RKO (cell line): ENCODE measurements at regions not wholly inside any gene's neighbourhood (a gene's known extent, or its start where the extent isn't known, plus 50 kb on each side); places are given as distances from the start of the nearest gene placed in this dataset.
"Not testable (repeated sequence)": the region's sequence is repeated elsewhere in the genome, so short reads cannot be mapped to it uniquely, and the experiment has no call there.

Source experiments
- DNase-seq: peaks from one replicate; pipeline ENCODE4 v3.0.0-alpha.2; 2016; ENCODE audit warnings: low spot score

- no peak for DNase-seq
Observed at GRCh38 chr17:64772845-64773299, 110.8 kb upstream of the SMURF2 start.

DNA sequence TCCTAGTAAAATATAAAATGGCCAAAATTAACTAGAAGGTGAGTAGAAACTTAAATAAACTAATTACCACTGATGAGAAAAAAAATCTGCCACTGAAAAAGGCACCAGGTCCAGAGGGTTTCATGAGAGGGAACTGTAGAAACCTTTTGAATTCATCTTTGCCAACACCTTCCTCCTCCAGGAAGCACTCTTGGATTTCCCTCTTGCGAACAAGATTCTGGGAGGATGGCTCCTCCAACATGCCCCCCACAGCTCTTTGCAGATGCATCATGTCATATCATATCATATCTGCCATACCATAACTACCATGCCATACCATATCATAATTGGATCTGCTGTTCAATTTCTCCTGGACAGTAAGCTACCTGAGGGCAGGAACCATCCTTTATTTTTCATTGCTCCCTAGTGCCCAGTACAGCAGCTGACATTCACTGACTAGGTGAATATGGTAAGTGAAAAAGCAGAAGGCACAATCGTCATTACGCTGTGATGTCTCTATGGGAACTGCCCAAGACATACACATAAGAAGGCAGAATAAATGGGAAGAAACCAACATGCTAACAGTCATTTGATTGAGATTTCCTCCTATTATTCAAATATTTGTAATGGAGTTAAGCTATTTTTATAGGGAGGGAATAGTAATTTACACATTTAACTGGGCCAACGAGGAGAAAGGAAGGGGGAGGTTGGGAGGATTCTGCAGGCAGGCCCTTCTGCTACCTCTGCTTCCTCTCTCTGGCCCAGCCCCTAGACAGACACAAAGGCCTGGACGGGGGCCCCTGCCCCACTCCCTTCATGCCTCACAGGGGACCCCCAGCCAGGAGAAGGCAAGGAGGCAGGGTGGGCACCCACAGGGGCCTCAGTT, 110.1 kb upstream of the SMURF2 start:
- DNase-seq, result peak; percentile 71

GRCh38 chr17:64769712-64770111, 107.6 kb upstream of the SMURF2 start:
- no peak for DNase-seq

- no peak for DNase-seq
Observed at GRCh38 chr17:64767269-64767997, 105.3 kb upstream of the SMURF2 start.

GRCh38 chr17:64765191-64765889, 103.2 kb upstream of the SMURF2 start:
- no peak for DNase-seq

GRCh38 chr17:64750891-64751677, 89.0 kb upstream of the SMURF2 start:
- DNase-seq, result no peak

- no peak for DNase-seq
Observed at GRCh38 chr17:64750478-64750877, 88.4 kb upstream of the SMURF2 start.

DNA sequence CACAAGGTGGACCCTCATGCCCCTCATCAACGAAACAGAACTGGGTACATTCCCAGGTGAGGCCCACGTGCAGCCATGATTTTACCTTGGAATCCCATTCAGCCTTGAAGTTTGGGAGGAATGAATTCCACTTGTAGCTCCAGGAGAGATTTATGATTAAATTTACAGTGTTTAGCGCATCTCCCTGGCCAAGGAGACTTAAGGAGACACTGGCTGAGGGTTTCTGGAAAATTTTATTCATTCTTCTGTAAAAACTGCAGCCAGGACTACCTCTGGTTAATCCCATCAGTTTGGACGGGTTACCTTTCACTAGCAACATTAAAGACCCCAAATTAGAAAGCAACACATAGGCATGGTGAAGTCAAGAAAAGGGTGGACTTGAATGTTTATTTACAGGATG, 87.2 kb upstream of the SMURF2 start:
- no peak for DNase-seq

GRCh38 chr17:64747938-64748540, 85.9 kb upstream of the SMURF2 start:
- DNase-seq, result no peak

DNA sequence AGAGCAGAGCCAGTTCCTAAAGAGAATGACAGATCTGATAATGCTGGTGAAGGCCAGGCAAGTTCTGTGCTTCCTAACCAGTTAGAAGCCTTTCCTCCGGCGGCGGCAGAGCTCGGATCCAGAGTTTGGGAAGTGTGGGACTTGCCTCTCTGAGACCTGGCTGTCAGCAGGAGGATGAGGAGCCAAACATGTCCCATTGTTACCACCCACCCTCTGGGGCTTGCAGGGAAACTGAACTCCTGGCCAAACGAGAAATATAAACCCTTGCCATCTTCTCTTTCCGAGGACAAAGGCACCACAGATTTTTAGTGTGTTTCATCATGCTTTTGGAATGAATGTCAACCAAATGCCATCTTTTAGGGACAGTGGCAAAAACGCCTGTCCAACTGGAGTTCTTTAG, 80.2 kb upstream of the SMURF2 start:
- DNase-seq, result no peak

GRCh38 chr17:64741916-64742315, 79.8 kb upstream of the SMURF2 start:
- DNase-seq, result not testable (repeated sequence)

DNA sequence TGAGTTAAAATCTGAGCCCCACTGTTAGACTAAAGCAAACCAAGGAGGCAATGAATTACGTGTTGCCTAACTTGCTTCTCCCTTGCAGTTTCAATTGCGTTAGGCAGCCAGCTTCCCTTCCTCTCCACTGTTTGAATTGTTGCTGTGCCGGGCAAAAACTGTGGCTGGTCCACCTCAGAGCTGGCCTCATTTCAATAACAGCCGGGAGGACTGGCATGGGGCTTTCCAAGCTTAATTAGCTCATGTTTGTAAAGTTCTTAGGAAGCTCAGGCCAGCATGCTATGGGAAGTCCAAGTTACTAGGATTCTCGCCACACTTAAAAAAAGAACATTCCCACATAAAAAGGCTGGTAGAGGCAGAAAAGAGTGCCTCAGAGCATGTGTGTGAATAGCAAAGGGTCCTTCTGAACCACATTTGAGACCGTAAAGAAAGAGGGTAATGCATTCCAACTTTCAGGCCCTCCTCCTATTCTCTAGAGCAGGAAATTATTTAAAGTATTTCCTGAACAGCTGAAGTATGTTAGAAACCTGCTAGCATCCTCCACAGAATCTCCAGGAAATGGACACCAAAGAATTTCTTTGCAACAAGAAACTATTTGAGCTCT, 79.0 kb upstream of the SMURF2 start:
- no peak for DNase-seq

- DNase-seq, result no peak
Observed at GRCh38 chr17:64739316-64740058, 77.4 kb upstream of the SMURF2 start.

DNA sequence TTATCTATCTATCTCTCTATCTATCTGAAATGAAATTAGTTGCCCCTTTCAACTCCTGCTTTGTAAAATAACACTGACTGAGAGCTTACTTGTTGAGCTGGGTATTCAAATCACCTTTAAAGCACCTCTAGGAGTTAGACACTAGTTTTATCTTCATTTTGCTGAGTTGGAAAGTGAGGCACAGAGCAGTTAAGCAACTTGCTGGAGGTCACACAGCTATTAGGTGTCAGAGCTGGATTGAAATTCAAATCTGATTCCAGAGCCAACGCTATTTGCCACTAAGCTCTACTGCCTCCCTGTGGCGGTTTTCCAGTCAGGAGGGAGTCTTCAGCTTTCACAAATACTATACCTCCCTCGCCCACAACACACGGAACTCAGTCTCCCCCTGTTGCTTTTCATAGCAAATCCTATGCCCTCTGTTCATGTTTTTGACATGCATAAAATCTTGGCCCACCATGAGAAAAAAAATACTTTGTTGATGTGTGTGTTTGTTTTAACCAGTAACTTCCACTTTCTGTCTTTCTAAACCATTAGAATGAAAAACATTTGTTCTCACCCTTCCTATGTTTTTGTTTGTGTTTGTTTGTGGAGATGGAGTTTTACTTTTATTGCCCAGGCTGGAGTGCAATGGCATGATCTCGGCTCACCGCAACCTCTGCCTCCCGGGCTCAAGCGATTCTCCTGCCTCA, 74.8 kb upstream of the SMURF2 start:
- DNase-seq, result peak; percentile 79

DNA sequence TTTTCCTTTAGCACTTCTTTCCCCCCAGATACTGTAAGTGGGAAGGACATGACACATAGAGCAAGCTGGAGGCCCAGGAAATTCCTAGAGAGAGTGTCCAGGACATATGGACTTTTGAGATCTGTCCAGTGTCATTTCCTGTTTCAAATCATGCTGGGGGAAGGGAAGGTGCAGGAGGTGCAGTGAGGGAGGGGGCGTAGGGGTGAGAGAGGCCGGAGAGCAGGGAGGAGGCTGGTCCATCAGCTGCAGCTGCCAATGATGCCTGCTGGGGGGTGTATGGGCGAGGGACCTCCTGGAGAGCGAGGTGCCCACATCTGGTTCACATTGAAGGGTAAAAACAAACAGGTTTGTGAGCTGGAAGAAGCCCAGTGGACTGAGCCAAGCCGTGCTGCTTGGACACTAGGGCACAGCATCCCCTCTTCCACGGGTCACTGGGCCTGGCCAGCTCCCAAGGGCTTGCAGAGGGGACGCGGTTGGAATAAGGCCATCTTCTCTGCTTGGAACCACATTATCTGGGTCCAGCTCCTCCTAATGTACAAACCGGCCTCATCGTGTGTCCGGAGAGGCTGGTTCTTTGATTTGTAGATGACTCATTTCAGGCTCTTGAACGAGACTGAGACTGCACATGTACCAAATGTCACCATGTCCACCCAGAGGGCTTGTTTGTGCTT, 70.4 kb upstream of the SMURF2 start:
- peak; percentile 94 for DNase-seq

GRCh38 chr17:64730023-64730422, 67.9 kb upstream of the SMURF2 start:
- DNase-seq, result peak; percentile 95

GRCh38 chr17:64729201-64729600, 67.1 kb upstream of the SMURF2 start:
- peak; percentile 76 for DNase-seq

DNA sequence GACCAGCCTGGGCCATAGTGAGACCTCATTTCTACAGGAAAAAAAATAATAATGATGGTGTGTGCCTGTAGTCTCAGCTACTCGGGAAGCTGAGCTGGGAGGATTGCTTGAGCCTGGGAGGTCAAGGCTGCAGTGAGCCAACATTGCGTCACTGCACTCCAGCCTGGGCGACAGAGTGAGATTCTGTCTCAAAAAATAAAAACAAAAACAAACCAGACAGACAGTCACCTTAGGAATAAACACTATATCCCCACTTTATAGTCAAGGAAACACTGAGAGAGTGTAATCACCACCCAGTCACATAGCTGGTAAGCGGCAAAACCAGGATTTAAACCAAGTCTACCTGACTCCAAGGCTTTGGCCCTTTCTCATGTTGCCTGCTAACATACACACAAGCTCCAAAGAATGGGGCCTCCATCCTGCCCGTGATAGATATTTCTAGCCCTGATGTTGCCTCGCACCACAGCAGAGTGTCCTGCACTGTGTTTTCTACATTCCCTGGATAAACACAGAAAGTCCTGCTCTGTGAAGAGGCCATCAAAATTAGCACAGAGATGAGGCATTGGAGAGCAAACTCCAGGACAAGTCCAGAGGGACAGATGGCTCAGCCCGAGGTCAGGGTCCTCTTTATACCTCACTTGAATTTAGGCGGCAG, 66.1 kb upstream of the SMURF2 start:
- DNase-seq, result peak; percentile 76

- not testable (repeated sequence) for DNase-seq
Observed at GRCh38 chr17:64726025-64726424, 63.9 kb upstream of the SMURF2 start.
